Ishikawa (cell line): ENCODE measurements at regions not wholly inside any gene's neighbourhood (a gene's known extent, or its start where the extent isn't known, plus 50 kb on each side); places are given as distances from the start of the nearest gene placed in this dataset.

Experiments
- NFIC ChIP-seq: IDR thresholded peaks from 2 replicates; pipeline ENCODE4 v1.6.1; 2012
- RAD21 ChIP-seq: IDR thresholded peaks from 2 replicates; pipeline ENCODE4 v1.6.1; 2012; ENCODE audit warnings: low read depth
- TF ChIP-seq, protein P1 (sequence below): IDR thresholded peaks from 2 replicates; pipeline ENCODE4 v1.6.1; 2012

DNA sequence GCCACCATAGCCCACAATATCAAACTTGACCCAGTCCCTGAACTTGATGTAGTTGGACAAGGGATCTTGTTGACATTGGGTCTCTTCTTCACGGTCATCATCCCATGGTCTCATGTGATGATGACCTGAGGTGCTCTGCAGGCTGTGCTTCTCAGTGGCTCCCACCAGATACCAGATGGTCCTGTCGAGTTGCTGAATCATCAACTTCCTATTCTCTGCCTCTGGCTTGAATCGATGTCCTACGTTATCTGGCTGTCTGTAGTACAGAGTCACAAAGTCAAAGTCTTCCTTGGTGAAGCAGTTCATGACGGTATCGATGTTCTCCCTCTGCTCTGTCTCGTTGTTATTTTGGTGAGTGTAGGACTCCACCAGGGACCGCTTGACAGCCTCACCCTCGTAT lies 145.7 kb upstream of the ALDH3B2 start:
- TF ChIP-seq RAD21 = no peak
- TF ChIP-seq, protein P1, sequence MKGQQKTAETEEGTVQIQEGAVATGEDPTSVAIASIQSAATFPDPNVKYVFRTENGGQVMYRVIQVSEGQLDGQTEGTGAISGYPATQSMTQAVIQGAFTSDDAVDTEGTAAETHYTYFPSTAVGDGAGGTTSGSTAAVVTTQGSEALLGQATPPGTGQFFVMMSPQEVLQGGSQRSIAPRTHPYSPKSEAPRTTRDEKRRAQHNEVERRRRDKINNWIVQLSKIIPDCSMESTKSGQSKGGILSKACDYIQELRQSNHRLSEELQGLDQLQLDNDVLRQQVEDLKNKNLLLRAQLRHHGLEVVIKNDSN = no peak
- no peak for TF ChIP-seq NFIC
